ENCODE measurements at regions not wholly inside any gene's neighbourhood (a gene's known extent, or its start where the extent isn't known, plus 50 kb on each side); places are given as distances from the start of the nearest gene placed in this dataset.

GRCh38 chr6:82646231-82646615 is 282.6 kb downstream of the TPBG start:
- ChIA-PET POLR2A (no interaction called here), CTCF (no interaction called here)
- Mint-ChIP-seq H3K36me3 (no peaks in the 10 kb centered on the region), H3K9me3 (peaks cover 16% of the 10 kb centered on the region), H3K4me3 (no peak overlapping the region), H3K27me3 (ENCODE audit: low read depth) (no peaks in the 10 kb centered on the region), H3K4me1 (no peaks in the 10 kb centered on the region), H3K27ac (no peak overlapping the region)
- DNase-seq (ENCODE audit: low spot score) (no peak), ATAC-seq (no peak)
- TF ChIP-seq, protein P1, sequence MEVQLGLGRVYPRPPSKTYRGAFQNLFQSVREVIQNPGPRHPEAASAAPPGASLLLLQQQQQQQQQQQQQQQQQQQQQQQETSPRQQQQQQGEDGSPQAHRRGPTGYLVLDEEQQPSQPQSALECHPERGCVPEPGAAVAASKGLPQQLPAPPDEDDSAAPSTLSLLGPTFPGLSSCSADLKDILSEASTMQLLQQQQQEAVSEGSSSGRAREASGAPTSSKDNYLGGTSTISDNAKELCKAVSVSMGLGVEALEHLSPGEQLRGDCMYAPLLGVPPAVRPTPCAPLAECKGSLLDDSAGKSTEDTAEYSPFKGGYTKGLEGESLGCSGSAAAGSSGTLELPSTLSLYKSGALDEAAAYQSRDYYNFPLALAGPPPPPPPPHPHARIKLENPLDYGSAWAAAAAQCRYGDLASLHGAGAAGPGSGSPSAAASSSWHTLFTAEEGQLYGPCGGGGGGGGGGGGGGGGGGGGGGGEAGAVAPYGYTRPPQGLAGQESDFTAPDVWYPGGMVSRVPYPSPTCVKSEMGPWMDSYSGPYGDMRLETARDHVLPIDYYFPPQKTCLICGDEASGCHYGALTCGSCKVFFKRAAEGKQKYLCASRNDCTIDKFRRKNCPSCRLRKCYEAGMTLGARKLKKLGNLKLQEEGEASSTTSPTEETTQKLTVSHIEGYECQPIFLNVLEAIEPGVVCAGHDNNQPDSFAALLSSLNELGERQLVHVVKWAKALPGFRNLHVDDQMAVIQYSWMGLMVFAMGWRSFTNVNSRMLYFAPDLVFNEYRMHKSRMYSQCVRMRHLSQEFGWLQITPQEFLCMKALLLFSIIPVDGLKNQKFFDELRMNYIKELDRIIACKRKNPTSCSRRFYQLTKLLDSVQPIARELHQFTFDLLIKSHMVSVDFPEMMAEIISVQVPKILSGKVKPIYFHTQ (CRISPR knock-in tag; IDR thresholded peaks at IDR 0.05), result no peak
- TF ChIP-seq ZNF425 (CRISPR knock-in tag; conservative IDR thresholded peaks at IDR 0.05) (no peak), ZNF219 (CRISPR knock-in tag; IDR thresholded peaks at IDR 0.05; ENCODE audit: borderline replicate concordance) (no peak), ZNF232 (CRISPR knock-in tag; IDR thresholded peaks at IDR 0.05) (no peak), PREB (CRISPR knock-in tag; IDR thresholded peaks at IDR 0.05; ENCODE audit: borderline replicate concordance) (no peak), MXD4 (CRISPR knock-in tag; IDR thresholded peaks at IDR 0.05; ENCODE audit: borderline replicate concordance) (no peak), SMAD4 (CRISPR knock-in tag; IDR thresholded peaks at IDR 0.05) (no peak), RORB (CRISPR knock-in tag; IDR thresholded peaks at IDR 0.05) (no peak), ETV6 (CRISPR knock-in tag; IDR thresholded peaks at IDR 0.05) (no peak), JUN (CRISPR knock-in tag; IDR thresholded peaks at IDR 0.05) (no peak), ELF4 (CRISPR knock-in tag; IDR thresholded peaks at IDR 0.05; ENCODE audit: low read depth) (no peak), HMGA2 (CRISPR knock-in tag; IDR thresholded peaks at IDR 0.05) (no peak), CREM (CRISPR knock-in tag; IDR thresholded peaks at IDR 0.05) (no peak), ESRRA (CRISPR knock-in tag; IDR thresholded peaks at IDR 0.05; ENCODE audit: borderline replicate concordance) (no peak)
- TF ChIP-seq, protein P2, sequence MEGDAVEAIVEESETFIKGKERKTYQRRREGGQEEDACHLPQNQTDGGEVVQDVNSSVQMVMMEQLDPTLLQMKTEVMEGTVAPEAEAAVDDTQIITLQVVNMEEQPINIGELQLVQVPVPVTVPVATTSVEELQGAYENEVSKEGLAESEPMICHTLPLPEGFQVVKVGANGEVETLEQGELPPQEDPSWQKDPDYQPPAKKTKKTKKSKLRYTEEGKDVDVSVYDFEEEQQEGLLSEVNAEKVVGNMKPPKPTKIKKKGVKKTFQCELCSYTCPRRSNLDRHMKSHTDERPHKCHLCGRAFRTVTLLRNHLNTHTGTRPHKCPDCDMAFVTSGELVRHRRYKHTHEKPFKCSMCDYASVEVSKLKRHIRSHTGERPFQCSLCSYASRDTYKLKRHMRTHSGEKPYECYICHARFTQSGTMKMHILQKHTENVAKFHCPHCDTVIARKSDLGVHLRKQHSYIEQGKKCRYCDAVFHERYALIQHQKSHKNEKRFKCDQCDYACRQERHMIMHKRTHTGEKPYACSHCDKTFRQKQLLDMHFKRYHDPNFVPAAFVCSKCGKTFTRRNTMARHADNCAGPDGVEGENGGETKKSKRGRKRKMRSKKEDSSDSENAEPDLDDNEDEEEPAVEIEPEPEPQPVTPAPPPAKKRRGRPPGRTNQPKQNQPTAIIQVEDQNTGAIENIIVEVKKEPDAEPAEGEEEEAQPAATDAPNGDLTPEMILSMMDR (IDR thresholded peaks at IDR 0.05), result no peak
- TF ChIP-seq, protein P3, sequence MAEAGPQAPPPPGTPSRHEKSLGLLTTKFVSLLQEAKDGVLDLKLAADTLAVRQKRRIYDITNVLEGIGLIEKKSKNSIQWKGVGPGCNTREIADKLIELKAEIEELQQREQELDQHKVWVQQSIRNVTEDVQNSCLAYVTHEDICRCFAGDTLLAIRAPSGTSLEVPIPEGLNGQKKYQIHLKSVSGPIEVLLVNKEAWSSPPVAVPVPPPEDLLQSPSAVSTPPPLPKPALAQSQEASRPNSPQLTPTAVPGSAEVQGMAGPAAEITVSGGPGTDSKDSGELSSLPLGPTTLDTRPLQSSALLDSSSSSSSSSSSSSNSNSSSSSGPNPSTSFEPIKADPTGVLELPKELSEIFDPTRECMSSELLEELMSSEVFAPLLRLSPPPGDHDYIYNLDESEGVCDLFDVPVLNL (CRISPR knock-in tag; IDR thresholded peaks at IDR 0.05; ENCODE audit: borderline replicate concordance, low read depth), result no peak

DNA sequence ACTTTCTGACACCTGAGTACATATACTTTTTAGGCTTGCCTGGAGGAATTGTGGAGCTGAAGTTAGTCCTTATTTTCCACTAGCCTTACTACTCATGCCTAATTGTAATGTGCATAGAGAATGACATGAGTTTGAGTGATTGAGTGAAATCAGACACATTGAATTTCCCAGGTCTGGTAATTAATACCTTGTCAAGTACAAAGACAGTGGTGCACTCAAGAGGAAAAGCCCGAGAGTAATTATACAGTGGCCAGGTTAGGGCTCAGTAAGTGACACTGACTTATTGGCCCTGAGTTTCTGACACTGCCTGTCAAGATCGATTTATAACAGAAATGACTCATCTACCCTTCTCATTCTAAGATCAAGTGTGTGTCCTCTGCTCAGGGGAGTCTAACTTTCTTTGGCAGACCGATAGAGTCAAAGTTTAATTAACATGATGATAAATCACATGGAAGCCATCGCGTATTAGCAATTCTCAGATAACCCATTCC is 288.3 kb downstream of the TPBG start:
- DNase-seq (ENCODE audit: low spot score), result no peak
- Mint-ChIP-seq H3K27me3 (ENCODE audit: low read depth) (no peaks in the 10 kb centered on the region), H3K27ac (no peak overlapping the region), H3K4me1 (no peaks in the 10 kb centered on the region), H3K36me3 (no peaks in the 10 kb centered on the region), H3K9me3 (peaks cover 10% of the 10 kb centered on the region), H3K4me3 (no peak overlapping the region)
- ChIA-PET CTCF (no interaction called here), POLR2A (no interaction called here)
- ATAC-seq, result no peak
- TF ChIP-seq ZNF138 (CRISPR knock-in tag; conservative IDR thresholded peaks at IDR 0.05) (no peak), NR3C1 (CRISPR knock-in tag; conservative IDR thresholded peaks at IDR 0.05; ENCODE audit: low read depth) (no peak), FOXP1 (CRISPR knock-in tag; IDR thresholded peaks at IDR 0.05; ENCODE audit: borderline replicate concordance) (no peak), ZNF232 (CRISPR knock-in tag; IDR thresholded peaks at IDR 0.05) (no peak), NFYB (CRISPR knock-in tag; conservative IDR thresholded peaks at IDR 0.05; ENCODE audit: low read depth) (no peak), MYBL2 (CRISPR knock-in tag; IDR thresholded peaks at IDR 0.05) (no peak), ATF1 (CRISPR knock-in tag; IDR thresholded peaks at IDR 0.05) (no peak), ZBTB43 (CRISPR knock-in tag; IDR thresholded peaks at IDR 0.05) (no peak), FOXJ3 (CRISPR knock-in tag; IDR thresholded peaks at IDR 0.05; ENCODE audit: borderline replicate concordance) (no peak), ZNF317 (CRISPR knock-in tag; IDR thresholded peaks at IDR 0.05; ENCODE audit: borderline replicate concordance, low read depth) (no peak)
- TF ChIP-seq, protein P3 (CRISPR knock-in tag; IDR thresholded peaks at IDR 0.05; ENCODE audit: borderline replicate concordance, low read depth), result no peak
